Stimulated activated CD8-positive, alpha-beta memory T cell treated with anti-CD3 and anti-CD28 coated beads, Interleukin-15, amount 100 ng/mL, for 48 hours (primary cell): ENCODE measurements at regions not wholly inside any gene's neighbourhood (a gene's known extent, or its start where the extent isn't known, plus 50 kb on each side); places are given as distances from the start of the nearest gene placed in this dataset.

Experiments used
- DNase-seq, 2 donors: peaks; one replicate each; pipeline ENCODE4 v3.0.0-alpha.2; 2020; ENCODE audit warnings: low read depth in 2 of 2

DNA sequence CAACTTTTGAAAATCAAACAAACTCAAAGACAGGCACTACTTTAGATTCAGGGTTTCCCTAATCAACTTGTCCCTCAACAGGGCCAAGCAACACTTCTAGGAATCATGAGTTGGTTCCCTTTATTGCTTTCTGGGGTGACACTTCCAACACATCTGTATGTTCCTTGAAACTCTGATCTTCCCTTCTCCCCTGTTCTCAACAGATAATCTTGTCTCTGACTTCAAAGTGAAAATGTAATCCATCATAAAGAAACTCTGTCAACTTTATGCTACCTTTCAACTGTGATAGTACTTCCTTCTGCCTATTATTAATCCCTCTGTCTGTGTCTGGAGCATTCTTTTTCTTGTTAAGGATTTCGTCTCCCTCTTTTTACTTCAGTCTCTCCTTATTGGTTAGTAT lies 250.1 kb upstream of the MEF2C start:
- no peak for DNase-seq

GRCh38 chr5:89130851-89131250 lies 247.9 kb upstream of the MEF2C start:
- no peak for DNase-seq

DNA sequence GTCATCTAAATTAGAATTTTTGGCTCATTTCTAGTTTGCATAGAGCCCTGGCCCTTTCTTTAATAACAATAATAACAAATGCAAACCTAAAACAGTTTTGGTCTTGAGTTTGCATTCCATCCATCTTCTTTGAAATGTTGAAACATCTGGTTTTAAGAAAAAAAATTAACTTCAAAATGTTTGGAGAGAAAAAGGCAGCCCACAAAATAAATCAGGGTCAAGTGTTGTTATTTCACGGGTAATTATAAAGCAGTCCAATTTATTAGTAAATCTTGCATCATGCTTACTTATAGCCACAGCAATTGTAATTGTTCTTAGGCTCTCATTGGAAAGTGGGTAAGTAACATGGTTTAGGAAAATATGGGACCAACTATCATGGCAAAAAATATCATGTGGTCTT lies 247.0 kb upstream of the MEF2C start:
- no peak for DNase-seq

DNA sequence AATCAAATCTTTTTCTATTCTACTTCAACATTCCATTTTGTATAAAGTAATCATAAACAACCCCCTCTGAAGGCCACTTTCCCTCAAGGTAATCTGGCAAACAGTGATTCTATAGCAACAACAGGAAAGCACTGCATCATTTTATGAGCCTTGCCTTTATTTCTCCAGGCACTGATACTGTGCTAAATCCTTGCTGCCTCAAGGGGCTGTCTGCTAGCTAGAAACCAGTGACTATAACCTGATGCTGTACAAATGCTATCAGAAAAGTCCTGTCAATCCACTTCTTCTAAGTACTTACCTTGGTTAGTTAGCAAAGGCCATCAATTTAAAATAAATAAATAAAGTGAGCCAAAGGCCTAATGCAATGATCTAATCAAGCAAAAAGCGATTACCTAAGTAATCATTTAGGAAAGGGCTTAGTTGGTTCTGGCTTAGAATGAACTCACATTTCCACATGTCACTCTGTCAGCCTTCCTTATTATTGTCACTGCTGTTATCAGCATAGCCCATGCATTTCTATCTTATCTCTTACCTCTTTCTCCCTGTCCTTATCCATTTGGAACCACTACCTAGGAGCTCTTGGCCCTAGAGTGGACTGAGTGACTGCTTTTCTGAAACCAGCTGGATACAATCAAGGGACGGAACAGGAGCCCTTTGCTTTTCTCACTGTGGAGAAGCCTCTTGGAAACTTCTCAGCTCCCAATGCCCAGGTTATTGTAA lies 246.1 kb upstream of the MEF2C start:
- DNase-seq, result no peak

GRCh38 chr5:89128092-89128491 lies 245.1 kb upstream of the MEF2C start:
- DNase-seq, result no peak

DNA sequence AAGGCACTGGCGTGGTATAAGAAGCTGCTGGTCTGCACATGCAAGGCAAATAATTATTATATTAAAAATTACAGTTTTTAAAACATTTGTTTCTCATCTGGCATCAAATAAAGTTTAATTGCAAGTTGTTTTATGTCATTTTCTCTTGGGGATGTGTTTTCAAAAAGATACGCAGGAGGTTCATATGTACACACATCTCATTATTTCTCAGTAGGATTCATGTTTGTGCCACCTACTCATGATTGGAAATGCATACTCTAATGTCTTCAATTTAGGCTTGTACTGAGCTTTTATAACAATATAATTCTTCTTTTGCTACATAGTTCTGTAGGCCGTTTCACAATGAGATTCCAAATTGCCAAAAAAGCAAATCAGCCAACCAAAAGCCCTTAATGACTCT lies 244.2 kb upstream of the MEF2C start:
- no peak for DNase-seq

DNA sequence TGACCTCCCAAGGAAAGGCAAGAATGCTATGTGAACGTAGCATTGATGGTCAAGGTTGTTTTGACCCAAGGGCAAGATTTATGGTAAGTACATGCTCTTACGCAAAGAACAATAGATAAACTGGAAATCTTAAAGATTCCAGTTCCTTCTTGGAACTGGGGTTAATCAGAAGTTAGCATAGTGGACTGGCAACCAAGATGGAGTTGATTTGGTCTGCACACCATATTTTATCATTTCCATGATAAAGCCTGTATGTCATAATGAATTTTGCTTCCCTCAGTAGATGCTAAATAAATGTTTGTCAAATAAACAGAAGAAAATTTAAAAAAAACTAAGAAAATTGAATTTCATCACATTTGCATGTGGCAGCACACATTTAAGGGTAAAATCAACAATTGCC lies 242.4 kb upstream of the MEF2C start:
- DNase-seq, result no peak

- DNase-seq, result no peak
Measured at GRCh38 chr5:89123581-89123980, 240.6 kb upstream of the MEF2C start.

DNA sequence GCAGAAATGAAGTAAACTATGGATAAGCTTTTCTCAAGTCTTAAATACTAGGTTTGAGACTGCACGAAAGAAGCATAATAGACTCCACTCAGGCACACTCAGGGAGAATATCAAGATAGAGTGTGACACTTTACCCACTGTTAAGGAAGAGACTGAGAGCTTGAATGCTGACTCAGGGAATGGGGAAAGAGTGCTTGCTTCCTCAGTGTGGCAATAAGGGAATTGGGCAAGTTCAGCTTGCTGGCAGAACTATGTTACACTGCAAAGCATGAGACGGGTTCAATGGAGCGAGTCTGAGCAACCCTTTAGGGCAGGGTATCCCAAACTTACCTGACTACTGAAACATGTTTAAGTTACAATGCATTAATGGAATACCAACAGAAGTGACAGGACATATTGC lies 237.7 kb upstream of the MEF2C start:
- DNase-seq, result no peak

- DNase-seq, result no peak
Measured at GRCh38 chr5:89117124-89117644, 234.2 kb upstream of the MEF2C start.

DNA sequence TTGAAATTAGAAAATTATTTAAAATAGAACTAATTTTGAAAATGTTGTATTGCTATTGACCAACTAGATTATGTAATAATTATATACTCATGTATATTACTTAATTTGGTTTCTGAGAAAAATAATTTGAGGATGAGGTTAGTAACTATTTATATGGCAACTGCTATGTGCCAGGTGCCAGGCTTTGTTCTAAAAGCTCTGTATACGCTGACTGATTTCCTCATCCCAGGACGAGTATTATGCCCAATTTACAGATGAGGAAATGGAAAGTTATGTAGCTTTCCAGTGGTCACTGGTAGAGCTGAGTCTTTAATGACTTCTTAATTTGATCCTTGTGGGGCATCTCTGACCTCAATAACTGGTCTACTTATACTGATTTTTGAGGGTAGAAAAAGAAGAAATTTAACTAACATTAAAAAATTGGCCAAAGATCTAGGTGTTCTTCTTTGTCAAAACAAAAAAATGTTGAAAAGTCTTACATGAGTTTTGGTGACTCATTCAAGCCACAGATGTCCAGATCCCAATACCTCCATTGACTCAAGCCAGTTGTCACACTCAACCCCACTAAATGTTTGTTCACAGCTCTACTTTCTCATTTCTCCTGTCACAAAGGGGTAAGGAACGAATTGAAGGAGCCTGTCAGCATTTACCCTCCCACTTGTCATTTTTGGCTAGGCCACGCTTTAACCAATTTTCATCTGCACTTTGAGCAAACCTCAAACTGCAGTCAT lies 228.1 kb upstream of the MEF2C start:
- no peak for DNase-seq

GRCh38 chr5:89106480-89106879 lies 223.5 kb upstream of the MEF2C start:
- DNase-seq, result no peak

- DNase-seq, result no peak
Measured at GRCh38 chr5:89105836-89106235, 222.9 kb upstream of the MEF2C start.

- DNase-seq, result no peak
Measured at GRCh38 chr5:89105171-89105695, 222.2 kb upstream of the MEF2C start.

- no peak for DNase-seq
Measured at GRCh38 chr5:89098199-89098756, 215.3 kb upstream of the MEF2C start.

- no peak for DNase-seq
Measured at GRCh38 chr5:89097103-89097502, 214.1 kb upstream of the MEF2C start.

GRCh38 chr5:89095341-89095740 lies 212.4 kb upstream of the MEF2C start:
- no peak for DNase-seq

GRCh38 chr5:89090037-89090436 lies 207.1 kb upstream of the MEF2C start:
- no peak for DNase-seq

- DNase-seq, result no peak
Measured at GRCh38 chr5:89087551-89088318, 204.8 kb upstream of the MEF2C start.

DNA sequence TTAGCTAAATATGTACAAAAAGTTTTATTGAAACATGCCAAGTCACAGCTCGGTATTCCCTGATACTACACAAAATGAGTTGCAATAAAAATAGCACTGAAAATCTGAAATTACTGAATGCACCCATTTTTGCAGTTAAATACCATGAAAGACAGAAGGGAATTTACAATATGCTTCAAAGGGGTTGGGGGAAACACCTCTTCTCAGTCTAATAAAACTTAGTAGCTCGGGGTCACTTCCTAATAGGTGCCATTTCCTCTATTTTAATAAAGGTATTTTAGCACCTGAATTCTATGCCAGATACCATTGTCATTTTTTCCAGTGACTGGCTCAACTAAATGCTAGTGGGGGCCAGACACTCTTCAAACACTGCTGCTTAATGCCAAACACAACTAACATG lies 204.1 kb upstream of the MEF2C start:
- no peak for DNase-seq

DNA sequence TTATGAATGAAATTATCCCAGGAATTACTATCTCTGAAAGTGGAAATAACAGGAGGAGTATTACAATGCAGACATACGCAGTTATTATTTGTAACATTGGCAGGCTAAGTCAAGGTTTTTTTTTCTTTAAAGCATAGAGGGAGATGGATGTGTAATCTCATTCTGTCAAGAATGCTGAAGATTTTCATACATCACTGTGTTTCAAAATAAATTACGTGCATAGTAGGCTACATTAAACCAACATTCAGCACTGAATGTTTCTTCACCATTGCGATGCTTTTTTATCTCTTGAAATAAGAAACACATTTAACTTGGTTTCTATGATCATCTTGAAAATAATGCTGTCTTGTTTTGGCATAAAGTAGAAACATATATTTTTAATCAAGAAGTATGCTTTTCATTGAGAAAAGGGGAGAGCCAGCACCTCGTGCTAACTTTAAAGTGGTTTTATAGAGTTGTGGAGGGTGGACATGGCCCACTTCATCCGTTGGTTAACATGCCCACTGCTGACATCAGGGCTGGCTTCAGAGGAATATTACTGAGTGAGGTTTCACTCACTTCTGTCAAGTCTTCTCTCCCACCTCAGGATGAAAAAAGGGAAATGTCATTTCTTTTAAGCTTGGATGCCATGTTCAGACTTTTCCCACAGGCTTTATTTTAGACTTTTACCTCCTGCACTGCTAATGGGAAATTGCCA lies 203.6 kb upstream of the MEF2C start:
- no peak for DNase-seq
